GM18868 (cell line): ENCODE measurements at regions not wholly inside any gene's neighbourhood (a gene's known extent, or its start where the extent isn't known, plus 50 kb on each side); places are given as distances from the start of the nearest gene placed in this dataset.
A peak's percentile ranks its signal among the peaks of the same experiment; 100 is the strongest.
"Not testable (repeated sequence)": the region's sequence is repeated elsewhere in the genome, so short reads cannot be mapped to it uniquely, and the experiment has no call there.

Source experiments
- ATAC-seq: cut with Tn5 transposase; IDR thresholded peaks from one replicate; pipeline ENCODE4 v1.9.1; 2021; ENCODE audit warnings: mild to moderate bottlenecking, moderate library complexity; ENCODE audit not compliant: unreplicated experiment

DNA sequence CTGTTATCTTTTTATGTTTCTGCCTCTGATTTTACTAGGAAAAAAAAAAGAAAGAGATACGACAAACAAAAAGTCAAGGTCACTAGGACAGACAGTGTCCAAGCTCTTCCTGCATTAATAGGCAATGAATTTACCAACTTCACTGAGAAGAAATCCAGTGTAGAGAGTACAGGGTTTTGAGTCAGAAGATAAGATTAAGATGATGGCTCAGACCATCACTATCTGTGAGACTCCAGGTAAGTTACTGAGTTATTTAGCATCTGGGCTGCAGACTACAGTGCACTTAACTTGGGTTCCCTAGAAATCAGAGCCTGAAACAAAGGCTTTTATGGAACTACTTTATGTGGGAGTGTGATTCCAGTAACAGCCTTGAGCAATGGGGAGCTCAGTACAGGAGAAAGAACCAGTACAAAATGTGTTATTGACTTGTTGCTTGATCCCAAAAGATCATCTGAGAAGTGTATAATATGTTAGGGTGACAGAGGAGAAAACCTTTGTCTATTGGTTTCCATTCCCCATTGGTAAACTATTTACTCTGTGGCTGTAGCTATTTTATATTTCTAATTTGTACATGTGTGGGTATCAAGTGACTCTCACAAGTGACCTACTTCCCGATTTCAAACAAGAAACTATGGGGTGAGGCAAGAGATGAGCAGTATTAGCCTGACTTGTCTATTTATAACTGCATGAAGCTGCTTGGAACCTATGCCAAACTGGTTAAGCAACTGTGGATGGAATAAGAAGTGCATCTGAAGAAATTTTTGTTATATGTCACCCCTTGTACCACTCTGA, 395.8 kb downstream of the RAB38 start:
- no peak for ATAC-seq

DNA sequence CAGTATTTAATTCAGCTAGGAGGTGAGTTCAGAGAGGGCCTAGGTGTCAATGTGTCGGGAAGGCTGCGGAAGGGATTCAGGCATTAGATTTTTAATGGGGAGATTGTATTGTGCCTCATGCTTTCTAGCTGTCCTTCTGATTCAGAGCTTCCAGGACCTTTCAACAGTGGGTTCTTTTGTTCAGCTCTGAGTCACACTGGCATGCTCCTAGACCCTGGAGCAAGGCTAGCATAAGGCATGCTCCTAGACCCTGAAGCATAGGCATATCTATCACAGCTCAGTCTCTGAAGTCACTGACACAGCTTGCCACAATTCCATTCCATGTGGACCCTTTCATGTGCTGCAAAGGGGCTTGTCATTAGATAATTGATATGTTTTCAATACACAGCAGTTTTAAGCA, 396.9 kb downstream of the RAB38 start:
- no peak for ATAC-seq

GRCh38 chr11:87775036-87775435, 400.2 kb downstream of the RAB38 start:
- ATAC-seq = no peak

- no peak for ATAC-seq
These were observed 405.6 kb downstream of the RAB38 start for GRCh38 chr11:87769661-87770060.

DNA sequence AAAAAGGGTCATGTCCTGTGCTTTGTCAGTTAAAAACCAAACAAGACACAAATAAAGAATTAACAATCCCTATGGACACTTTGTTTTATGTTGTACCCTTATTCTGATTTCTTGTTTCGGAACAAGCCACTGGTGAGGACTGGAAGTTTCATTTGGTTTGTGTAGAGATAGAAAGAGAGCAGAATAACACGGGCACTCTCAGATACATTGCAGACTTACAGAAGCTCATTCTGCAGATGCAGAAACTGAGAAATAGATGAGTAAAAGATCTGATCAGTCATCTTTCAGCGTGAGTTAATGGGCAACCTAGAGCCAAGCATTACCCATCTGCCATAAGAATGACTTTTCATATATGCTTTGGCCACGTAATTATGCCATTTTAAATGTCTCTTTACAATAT, 407.6 kb downstream of the RAB38 start:
- ATAC-seq = no peak

GRCh38 chr11:87764075-87764474, 411.2 kb downstream of the RAB38 start:
- not testable (repeated sequence) for ATAC-seq

DNA sequence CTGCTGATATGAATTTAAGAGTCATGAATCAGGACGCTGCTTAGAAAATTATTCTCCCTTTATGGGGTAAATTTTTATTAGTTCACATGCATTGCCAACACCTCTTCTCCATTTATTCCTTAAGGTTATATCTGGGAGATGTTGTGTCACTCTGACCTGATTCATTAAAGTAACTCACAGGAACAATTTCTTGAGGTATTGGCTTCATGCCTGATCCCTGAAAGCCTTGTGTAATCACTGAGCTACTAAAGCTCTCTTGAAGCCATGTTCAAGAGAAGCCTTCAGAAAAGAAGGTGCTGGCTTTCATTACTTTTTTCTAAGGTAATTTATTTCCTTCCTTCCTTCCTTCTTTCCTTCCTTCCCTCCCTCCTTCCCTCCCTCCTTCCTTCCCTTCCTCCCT, 420.6 kb downstream of the RAB38 start:
- ATAC-seq = no peak

- ATAC-seq = no peak
These were observed 422.1 kb downstream of the RAB38 start for GRCh38 chr11:87753143-87753542.

DNA sequence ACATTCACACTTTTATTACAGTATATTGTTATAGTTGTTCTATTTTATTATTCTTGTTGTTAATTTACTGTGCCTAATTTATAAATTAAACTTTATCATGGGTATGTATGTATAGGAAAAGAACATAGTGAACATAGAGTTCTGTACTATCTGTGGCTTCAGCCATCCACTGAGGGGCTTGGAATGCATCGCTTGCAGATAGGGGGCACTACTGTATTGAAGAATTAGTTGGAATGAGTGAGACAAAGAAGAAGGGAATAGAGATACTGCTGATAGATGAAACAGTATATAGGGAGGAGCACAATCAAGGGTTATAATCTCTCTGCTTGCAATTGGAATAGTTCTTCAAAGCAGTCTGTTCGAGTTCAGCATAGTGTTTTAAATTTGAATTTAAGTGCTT, 432.2 kb downstream of the RAB38 start:
- ATAC-seq = no peak

DNA sequence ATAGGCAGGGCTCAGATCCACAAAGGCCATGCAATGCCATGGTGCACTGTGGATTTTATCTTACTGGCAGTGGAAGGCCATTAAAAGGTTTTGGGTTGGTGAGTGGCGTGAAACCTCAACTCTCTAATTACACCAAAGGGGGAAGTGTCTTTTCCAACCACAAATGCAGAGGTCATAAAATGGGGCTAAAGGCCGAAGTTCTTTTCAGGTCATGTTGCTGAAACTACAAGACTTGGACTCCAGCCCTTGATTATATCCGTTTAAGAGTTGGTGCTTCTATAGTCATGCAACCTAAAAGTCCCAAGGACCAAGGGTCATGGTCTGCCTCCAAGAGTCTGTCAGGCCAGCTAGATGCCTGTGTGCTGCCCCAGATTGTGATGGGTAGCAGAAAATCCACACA, 434.3 kb downstream of the RAB38 start:
- ATAC-seq = no peak

DNA sequence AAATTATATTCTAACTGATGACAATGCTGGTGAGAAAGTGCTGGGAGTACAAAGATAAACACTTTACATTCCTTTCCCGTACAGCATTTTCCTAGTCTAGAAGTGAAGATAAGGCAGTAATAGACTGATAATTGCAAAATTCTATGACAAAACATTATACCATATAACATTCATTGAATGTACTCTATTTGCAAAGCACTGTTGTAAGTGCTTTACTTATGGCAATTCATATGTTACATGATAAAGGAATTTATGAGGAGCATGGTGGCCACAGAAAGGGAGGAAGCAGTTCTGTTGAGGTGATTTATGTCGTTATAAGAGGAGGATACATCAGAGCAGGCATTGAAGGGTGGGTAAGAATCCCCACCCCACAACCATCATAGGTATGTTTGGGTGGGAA, 434.8 kb downstream of the RAB38 start:
- no peak for ATAC-seq

DNA sequence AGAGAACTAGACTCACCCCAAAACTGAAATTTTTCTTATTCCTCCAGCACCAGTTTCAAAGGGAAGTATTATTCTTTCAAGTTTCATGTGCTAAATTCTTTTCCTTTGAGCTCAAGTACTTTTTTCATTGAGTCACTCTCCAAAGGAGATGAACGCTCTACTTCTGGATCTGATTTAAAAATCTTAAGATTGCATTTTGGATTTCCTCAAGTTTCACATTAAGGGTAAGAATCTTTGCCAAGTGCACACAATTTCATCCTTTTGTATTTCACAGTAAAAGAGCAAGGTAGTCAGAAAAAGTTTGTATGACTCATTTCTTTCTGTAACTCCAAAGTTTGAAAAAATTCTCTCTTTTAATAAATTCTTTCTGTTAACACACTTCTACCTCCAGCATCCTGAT, 435.5 kb downstream of the RAB38 start:
- ATAC-seq = no peak

DNA sequence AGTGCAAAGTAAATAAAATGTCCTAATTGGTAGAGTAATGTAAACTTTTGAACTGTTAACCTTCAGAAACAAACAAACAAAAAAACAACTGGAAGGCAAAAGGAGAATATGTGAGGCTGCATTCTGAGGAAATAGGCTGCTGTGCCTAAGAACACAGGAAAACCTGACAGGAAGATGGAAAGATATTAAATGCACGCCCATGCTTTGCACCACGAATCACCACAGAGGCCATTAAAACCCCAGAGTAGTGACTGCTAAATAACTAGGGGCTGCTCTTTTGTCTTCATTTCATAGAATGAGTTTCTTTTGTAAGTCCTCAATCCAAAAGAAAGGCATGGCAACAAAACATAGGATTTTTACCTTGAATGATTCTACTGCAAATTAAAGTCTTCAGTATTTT, 436.0 kb downstream of the RAB38 start:
- ATAC-seq = no peak

- no peak for ATAC-seq
These were observed 438.3 kb downstream of the RAB38 start for GRCh38 chr11:87736928-87737327.

GRCh38 chr11:87726506-87726905, 448.7 kb downstream of the RAB38 start:
- no peak for ATAC-seq

GRCh38 chr11:87724358-87724757, 450.9 kb downstream of the RAB38 start:
- no peak for ATAC-seq

- ATAC-seq = peak; percentile 69
These were observed 452.3 kb downstream of the RAB38 start for GRCh38 chr11:87722756-87723565.

GRCh38 chr11:87719326-87720073, 455.7 kb downstream of the RAB38 start:
- ATAC-seq = no peak

DNA sequence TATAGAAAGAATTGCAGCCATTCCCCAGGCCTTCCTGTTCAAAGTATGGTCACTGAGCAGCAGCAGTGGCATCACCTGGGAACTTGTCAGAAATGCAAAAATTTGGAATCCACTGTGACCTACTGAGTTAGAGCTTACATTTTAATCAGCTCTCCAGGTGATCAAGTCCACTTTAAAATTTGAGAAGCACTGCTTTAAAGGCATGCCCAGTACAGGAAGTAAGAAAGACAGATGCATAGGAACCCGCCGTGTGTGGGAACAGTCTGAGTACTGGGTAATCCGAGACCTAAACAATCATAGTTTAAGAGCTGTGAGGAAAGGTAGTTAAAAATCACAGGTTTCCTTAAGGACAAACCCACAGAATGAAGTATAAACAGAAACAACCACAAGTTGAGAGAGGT, 462.4 kb downstream of the RAB38 start:
- no peak for ATAC-seq

- ATAC-seq = no peak
These were observed 462.9 kb downstream of the RAB38 start for GRCh38 chr11:87712391-87712790.

- not testable (repeated sequence) for ATAC-seq
These were observed 471.7 kb downstream of the RAB38 start for GRCh38 chr11:87703589-87703988.

GRCh38 chr11:87675993-87676392, 499.2 kb downstream of the RAB38 start:
- no peak for ATAC-seq
